ENCODE measurements at regions not wholly inside any gene's neighbourhood (a gene's known extent, or its start where the extent isn't known, plus 50 kb on each side); places are given as distances from the start of the nearest gene placed in this dataset.
A peak's percentile ranks its signal among the peaks of the same experiment; 100 is the strongest.
"Not testable (repeated sequence)": the region's sequence is repeated elsewhere in the genome, so short reads cannot be mapped to it uniquely, and the experiment has no call there.

DNA sequence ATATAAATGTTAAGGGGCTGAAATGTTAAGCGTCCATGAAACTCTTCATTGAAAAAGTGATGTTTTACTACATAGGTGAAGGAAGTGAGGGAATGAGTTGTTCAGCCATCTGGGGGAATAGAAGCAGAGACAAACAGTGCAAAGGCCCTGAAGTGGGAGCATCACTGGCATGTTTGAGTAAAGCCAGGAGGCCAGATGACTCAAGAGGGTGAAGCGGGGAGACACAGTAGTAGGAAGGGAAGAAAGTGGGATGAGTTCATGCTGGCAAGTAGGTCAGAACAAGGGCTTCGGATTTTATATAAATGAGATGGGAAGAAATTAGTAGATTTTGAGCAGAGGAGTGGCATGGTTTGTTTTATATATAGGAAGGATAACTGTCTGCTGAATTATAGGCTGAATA is 112.5 kb upstream of the MAP9 start:
- no peak overlapping the region for H3K4me3 ChIP-seq (ENCODE audit: low read length)
- no peak for DNase-seq (ENCODE audit: low read depth, low spot score)

DNA sequence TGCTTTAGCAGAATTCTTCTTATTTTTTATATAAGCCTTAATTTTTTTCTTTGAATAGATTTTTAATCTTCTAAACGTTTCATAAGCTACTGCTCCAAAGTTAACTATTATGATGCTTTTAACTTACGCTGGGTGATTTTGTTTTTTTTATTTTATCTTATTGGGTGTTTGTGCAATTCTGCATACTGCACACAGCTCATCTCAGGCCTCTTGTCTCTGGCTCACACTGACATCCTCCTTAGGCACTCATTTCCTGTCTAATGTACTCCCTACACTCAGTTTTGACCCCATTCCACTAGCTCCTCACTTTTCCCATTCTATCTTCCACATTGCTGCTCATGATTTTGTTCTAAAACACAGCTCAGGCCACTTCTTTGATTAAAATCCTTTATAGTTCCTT is 111.9 kb upstream of the MAP9 start:
- no peak for DNase-seq (ENCODE audit: low read depth, low spot score)
- H3K4me3 ChIP-seq (ENCODE audit: low read length), result no peak overlapping the region

DNA sequence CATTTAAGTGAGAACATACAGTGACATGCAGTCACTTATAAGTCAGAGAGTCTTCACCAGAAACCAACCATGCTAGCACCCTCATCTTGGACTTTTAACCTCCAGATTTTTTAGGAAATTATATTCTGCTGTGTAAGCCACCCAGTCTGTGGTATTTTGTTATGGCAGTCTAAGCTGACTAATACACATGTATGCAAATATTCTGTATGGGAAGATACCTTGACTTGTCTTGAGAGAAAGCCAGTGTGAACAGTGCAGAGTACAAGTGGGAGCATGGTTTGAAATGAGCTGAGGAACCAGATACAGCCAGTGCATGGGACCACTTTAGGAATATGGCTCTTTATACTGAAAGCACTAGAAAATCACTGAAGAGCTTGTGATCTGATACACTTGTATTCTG is 110.4 kb upstream of the MAP9 start:
- no peak for DNase-seq (ENCODE audit: low read depth, low spot score)
- H3K4me3 ChIP-seq (ENCODE audit: low read length), result no peak overlapping the region

DNA sequence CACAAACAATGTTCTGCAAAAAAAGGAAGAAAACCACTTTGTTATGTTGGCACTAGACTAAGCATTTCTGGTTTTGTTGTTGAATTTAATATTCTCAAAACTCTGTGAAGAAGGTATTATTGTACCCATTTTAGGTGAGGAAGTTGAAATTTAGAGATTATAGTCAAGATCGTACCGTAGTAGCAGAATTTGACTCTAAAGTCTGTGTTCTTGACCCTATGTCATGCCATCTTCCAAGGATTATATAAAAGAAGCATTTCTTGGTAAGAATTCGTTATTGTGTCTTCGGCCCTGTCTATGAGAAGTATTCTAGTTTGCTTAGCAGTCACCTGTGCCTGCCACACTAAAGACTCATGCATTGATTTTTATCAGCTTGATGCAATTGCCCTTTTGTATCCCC is 104.4 kb upstream of the MAP9 start:
- DNase-seq (ENCODE audit: low read depth, low spot score), result no peak
- H3K4me3 ChIP-seq (ENCODE audit: low read length), result no peak overlapping the region

DNA sequence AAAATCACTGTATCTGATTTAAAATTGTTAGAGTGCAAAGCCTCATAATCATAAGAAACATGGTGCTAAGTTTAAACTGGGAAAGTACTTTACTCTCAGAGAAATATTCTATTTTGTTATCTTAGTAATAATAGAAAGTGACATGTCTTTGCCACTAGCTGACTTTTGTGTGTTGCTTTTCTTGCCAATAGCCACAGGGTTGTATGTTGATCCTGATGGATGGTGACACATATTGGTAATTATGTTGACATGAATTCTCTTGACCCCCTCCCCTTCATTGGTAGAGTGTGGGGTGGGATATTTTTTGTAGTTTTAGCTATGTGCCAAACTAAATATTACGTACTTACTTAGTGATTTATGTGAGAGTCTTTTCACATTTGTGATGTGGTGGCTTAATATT is 103.1 kb upstream of the MAP9 start:
- DNase-seq (ENCODE audit: low read depth, low spot score), result no peak
- no peak overlapping the region for H3K4me3 ChIP-seq (ENCODE audit: low read length)

DNA sequence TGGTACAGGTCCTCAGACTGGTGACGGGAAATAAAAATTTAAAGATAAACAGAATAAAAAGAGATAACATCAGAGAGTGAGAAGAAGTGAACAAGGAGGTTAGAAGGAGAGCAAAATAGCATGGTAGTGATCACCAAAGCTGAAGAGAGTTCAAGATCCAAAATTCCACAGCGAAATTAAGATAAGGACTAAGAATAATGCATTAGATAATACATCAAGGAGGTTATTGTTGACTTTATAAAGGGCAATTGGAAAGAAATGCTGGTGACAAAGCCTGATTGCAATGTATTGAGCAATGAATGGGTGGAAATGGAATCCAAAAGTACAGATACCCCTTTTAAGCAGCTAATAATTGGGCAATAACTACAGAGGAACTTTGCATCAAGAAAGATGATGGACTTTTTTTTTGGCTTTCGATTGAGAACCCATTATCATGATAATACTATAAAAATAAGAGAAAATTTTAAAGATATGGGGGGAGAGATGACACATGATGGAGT is 101.6 kb upstream of the MAP9 start:
- DNase-seq (ENCODE audit: low read depth, low spot score), result no peak
- H3K4me3 ChIP-seq (ENCODE audit: low read length), result no peak overlapping the region

DNA sequence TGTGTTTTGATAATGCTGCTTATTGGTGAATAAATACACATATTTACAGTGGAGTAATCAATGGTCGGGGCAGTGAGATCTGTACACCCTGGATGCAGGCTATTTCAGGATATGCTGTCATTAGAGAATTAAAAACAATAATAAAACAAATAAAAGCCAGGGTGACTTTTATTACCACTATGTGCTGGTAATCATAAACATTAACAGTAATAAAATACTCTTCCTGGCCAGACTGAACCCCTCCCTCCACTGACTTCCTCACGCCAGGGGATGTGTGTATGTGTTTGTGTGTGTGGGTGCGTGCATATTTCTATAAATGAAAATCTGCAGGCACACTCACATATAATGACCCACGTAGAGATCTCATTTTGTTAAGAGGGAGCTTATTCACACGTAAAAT is 98.0 kb upstream of the MAP9 start:
- DNase-seq (ENCODE audit: low read depth, low spot score), result no peak

DNA sequence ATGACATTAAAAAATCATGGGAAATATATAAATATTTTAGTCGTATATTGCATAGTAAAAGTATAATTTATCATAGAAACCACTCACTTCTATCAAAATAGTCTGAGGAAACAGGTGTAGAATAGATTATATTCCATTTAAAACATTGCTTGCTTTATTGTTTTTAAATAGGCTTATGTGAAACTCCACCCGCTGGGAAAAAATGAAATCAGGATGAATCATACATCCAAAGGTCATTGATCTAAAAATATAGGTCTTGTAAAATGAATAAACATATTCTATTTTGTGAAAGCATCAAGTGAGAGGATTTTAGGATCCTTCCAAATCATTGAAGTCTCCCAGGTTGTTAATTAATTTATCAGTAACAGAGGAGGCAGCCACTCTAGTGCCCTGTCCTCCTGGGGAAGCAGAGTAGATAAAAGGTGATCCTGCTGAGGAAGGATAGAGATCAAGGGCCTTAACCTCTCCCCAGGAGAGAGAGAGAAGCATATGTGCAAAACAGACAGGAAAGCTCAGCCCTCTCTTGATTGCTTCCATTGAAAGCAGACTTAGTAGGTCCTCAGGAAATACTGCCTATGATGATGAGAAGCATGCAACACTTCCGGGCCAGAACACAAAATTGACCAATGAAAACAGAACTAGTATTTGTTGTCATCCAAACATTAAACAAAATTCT is 96.8 kb upstream of the MAP9 start:
- no peak overlapping the region for H3K4me3 ChIP-seq (ENCODE audit: low read length)
- DNase-seq (ENCODE audit: low read depth, low spot score), result no peak

More for the DNA sequence above, 98.0 kb upstream of the MAP9 start:
- H3K4me3 ChIP-seq (ENCODE audit: low read length), result no peak overlapping the region

DNA sequence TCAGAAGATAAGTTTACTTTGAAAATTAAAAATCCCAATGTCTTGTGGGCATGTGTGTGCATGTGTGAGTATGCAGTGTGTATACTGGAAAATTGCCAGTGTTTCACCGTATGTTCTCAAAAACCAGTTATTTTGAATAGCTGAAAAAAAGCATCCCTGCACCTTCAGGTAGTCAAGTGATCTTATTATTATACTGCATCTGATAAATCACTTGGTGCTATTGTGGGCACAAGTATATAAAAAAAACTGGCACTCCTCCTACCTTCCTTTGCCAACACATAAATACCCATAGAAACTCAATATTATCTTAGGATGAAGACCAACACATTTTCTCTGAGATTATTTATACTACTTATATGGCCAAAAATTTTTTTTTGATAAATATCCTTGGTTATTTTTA is 91.5 kb upstream of the MAP9 start:
- H3K4me3 ChIP-seq (ENCODE audit: low read length), result no peak overlapping the region
- DNase-seq (ENCODE audit: low read depth, low spot score), result no peak

DNA sequence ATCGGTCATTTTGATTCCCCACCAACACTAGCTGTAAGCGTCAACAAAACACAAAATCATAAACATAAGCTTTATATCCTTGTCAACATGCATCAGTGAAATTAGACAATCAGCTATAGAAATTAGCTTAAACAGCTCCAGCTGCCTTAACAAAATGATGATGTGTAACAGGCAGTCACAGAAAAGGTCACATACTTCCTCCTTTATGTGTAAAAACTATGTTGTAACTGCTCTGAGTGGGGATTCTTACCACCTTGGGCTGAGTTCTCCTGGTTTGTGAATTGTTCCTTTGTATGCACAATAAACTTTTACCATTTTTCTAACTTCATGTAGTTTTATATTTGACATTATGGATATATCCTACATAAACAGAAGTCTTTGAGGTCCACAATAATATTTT is 73.9 kb upstream of the MAP9 start:
- no peak overlapping the region for H3K4me3 ChIP-seq (ENCODE audit: low read length)
- DNase-seq (ENCODE audit: low read depth, low spot score), result no peak

DNA sequence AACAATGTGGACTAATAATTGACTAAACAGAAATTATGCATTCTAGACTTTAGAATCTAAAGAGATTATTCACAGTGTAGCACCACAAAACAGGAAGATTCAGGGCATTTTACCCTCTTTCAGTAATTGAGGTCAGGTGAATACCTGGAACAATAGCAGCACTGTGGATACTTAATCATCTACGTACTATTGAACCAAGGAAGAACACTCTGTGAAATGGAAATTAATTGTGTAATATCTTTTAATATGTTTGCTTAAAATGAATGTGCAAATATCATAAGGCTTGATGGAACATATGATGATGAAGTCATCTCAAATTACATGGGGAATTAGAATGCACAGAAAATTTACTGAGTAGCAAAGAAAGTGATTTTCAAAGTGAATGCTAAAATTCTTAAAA is 68.5 kb upstream of the MAP9 start:
- no peak overlapping the region for H3K4me3 ChIP-seq (ENCODE audit: low read length)
- DNase-seq (ENCODE audit: low read depth, low spot score), result no peak

DNA sequence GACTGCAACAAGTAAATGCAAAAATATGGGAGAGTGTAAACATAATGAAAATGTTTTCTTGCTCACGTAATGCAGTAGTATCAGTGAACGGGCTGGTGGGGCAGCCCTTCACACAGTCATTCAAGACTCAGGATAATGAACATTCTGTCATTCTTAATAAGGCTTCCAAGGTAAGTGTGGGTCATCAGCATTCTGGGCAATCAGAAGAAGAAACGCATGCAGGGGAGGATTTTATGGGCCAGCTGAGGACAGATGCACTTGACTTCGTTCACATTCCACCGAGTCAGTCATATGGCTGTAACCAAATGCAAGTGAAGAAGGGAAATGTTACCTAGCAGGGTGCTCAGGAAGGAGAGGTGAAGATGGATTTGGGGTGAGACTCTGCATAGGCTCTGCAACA is 68.0 kb upstream of the MAP9 start:
- no peak overlapping the region for H3K4me3 ChIP-seq (ENCODE audit: low read length)
- no peak for DNase-seq (ENCODE audit: low read depth, low spot score)

DNA sequence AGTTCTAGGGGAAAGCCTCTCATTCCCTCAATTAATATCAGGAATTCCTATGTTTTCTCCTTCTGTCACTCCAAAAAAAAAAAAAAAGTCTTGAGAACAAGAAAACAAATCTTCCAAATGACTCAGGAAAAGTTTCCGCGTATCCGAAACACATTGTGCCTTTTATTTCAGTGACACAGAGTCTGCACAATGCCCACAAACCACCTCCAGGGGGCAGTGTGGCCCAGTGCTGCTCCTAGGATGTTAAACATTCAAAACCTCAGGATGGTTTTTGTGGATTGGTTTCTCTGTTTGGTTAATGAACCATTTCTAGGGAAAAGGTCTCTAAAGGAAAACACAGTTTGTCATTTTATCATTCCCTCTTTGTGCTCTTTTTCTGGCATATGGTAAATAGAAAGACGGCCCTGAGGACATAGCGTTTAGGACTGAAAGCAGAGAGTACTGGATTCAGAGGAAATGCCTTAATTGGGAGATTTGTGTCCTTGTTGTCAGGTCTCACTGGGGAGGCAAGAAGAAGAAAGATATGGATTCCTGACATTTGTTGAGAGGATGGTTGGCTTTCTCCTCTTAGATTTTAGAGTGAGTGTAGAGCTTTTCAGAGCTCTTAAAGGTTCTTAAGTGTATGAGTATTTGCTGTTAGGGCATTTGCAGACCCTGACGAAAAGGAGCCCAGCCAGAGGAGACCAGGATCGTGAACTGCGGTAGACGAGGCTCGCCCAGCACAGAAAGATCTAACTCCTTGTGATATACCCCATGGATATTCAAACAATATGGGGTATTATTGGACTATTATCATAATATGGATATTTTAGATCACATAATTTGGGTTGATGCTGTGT is 65.7 kb upstream of the MAP9 start:
- no peak overlapping the region for H3K4me3 ChIP-seq (ENCODE audit: low read length)
- DNase-seq (ENCODE audit: low read depth, low spot score), result peak; percentile 26

DNA sequence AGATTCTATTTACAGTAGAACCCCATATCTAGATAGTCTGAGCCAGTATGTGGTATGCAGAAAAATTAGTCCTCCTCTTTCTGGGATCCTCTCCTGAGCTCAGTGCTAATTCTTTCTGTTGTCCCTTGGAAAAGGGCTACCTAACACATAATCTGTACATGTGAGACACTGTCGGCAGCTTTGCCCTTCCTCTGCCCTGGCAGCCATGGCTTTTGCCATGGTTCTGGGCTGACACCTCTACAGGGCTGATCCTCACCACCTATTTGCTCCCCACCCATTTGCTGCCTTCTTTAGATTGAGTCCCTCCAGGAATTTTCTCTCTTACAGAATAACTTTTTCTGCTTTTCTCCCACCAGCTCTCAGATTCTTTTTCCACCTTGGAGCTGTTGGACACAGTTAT is 64.7 kb upstream of the MAP9 start:
- H3K4me3 ChIP-seq (ENCODE audit: low read length), result no peak overlapping the region
- no peak for DNase-seq (ENCODE audit: low read depth, low spot score)

DNA sequence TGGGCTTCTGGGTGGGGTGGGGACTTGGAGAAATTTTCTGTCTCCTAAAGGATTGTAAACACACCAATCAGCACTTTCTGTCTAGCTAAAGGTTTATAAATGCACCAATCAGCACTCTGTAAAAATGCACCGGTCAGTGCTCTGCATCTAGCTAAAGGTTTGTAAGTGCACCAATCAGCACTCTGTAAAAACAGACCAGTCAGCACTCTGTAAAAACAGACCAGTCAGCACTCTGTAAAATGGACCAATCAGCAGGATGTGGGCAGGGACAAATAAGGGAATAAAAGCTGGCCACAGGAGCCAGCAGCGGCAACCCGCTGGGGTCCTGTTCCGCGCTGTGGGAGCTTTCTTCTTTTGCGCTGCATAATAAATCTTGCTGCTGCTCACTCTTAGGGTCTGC is 63.0 kb upstream of the MAP9 start:
- DNase-seq (ENCODE audit: low read depth, low spot score); H3K4me3 ChIP-seq (ENCODE audit: low read length): not testable (repeated sequence)

DNA sequence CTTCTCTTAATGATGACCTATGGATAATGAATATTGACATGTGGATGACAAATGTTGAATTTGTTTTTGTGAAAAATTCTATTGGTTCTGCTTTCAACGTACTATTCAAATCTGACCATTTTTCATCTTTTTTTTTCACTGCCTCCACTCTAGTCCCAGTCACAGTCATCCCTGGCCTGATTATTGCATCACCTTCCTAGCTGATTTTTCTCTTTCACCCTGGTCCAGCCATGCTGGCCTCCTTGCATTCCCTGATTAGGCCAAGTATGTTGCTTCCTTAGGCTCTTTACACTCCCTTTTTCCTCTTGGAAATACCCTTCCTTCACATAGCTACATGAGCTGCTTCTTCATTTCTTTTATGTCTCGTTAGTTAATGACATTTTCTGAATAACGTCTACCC is 58.1 kb upstream of the MAP9 start:
- no peak overlapping the region for H3K4me3 ChIP-seq (ENCODE audit: low read length)
- no peak for DNase-seq (ENCODE audit: low read depth, low spot score)

DNA sequence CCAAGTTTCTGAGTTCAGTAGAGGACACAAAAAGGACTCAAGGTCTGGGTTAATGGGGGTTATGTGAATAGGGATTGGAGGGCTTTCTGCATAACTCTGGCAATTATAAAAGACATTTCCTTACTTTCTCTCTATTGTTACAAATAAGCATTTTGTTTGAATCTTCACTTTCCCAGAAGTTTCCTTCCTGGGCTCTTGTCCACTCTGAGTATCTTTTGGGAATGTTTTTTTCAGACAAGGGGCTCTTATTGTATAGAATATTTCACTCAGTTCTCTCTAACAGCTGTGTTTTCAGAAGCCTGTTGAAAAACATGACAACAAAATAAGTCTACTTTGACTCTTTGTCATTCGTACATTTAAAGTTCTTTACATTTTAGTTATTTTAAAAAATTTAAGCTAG is 57.6 kb upstream of the MAP9 start:
- DNase-seq (ENCODE audit: low read depth, low spot score), result no peak
- H3K4me3 ChIP-seq (ENCODE audit: low read length), result no peak overlapping the region

DNA sequence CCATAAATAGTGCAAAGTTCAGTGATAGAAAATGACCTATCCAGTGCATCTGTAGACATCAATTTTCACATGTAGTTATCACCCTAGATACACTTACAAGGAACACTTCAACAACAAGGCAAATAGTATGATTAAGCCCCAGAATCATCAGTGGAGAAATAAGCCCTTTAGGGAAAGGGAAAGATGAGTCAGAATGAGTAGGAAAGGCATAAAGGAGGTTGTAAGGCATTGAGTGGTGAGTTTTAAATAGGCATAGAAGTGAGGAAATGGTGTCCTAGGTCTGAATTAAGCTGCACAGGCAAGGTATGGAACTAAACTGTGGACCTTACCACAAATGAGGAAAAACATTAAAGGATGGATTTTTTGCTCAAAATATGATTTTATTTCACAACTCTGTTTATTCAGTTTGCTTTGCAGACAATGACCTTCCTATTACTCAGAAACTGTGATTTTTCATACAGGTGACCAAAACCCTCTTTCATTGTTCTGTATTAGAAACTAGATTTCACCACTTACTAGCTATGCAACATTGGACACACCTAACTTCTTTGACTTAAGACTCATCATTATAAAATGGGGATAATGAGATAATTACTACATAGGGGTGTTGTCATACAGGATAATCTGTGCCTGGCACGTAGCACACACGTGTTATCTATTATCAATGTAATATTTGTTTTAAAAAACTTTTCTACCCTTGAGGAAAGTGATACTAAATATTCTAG is 57.0 kb upstream of the MAP9 start:
- H3K4me3 ChIP-seq (ENCODE audit: low read length), result no peak overlapping the region
- no peak for DNase-seq (ENCODE audit: low read depth, low spot score)

DNA sequence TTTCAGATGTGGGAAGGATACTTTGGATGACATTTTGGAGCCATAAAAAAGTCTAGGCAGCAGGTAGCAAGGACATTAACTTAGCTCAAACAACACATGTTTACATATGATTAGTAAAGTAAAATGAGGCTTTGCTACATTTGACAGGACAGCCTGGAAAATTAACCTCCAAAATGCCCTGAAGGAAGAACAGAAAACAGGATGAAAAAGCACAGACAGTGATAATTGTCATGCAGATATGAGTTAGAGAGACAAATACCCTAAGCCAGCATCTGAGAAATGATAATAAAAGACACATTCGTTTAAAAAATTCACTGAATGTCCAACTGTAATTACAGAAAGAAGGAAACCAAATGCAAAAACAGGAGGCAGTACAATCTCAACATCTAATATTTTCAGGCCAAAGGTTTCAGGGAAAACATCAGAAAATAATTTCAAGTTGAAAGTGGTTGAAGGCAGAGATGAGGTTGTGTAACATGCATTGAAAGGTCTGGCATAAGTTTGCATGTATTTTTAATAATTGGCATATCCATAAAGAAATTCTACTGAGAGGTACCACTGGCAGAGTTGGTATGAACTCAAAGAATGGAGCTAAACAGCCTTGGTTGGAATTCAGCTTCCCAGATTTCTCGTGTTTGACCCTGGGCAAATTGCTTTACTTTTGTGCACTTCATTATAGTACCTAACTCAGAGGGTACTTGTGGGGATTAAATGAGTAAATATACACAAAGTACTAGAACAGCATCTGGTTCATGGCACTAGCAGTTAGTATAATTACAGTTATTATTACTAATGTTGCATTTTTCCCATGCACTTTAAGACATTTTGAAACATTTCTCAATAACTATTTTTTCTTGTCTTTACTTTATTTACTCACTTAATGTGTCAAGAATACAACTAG is 54.4 kb upstream of the MAP9 start:
- H3K4me3 ChIP-seq (ENCODE audit: low read length), result no peak overlapping the region
- DNase-seq (ENCODE audit: low read depth, low spot score), result no peak
